DND-41 (cell line): ENCODE measurements at regions not wholly inside any gene's neighbourhood (a gene's known extent, or its start where the extent isn't known, plus 50 kb on each side); places are given as distances from the start of the nearest gene placed in this dataset.

Experiments used
- ATAC-seq: fragments of 200-7000 bp; cut with Tn5 transposase; 3 replicates; pipeline ENCODE4 v1.9.1; 2021; ENCODE audit warnings: low read depth; ENCODE audit not compliant: insufficient read depth
- DNase-seq: peaks from one replicate; pipeline ENCODE4 v3.0.0-alpha.2; 2020
- H2AFZ ChIP-seq: 2 replicates; pipeline ENCODE4 v1.6.0; 2012; ENCODE audit warnings: low read depth, low read length
- H3K27ac ChIP-seq: 2 replicates; pipeline ENCODE4 v1.5.1; 2012; ENCODE audit warnings: low read length, inconsistent platforms
- H3K27me3 ChIP-seq: fragments of 200-600 bp; sonication (generic); 2 replicates; pipeline ENCODE4 v1.6.0; 2012; ENCODE audit warnings: low read length, mild to moderate bottlenecking, inconsistent platforms; ENCODE audit not compliant: insufficient read depth, poor library complexity
- H3K36me3 ChIP-seq: 2 replicates; pipeline ENCODE4 v1.5.1; 2012; ENCODE audit warnings: low read length, inconsistent platforms; ENCODE audit not compliant: insufficient read depth
- H3K4me1 ChIP-seq: 2 replicates; pipeline ENCODE4 v1.5.1; 2012; ENCODE audit warnings: mild to moderate bottlenecking, low read length; ENCODE audit not compliant: insufficient read depth
- H3K4me2 ChIP-seq: 2 replicates; pipeline ENCODE4 v1.6.0; 2012; ENCODE audit warnings: mild to moderate bottlenecking, moderate library complexity, low read length, inconsistent platforms; ENCODE audit not compliant: insufficient read depth
- H3K4me3 ChIP-seq, 2 experiments: fragments of 200-600 bp in 1 of 2; shearing (Covaris generic) in 1 of 2; 2 replicates each; pipeline ENCODE4 v1.5.1; 2012 to 2016; ENCODE audit warnings: inconsistent platforms in 2 of 2, low read length in 2 of 2, mild to moderate bottlenecking in 2 of 2, low read depth in 1 of 2, moderate library complexity in 1 of 2
- H3K79me2 ChIP-seq: 2 replicates; pipeline ENCODE4 v1.6.0; 2012; ENCODE audit warnings: low read length, inconsistent platforms; ENCODE audit not compliant: insufficient read depth
- H3K9ac ChIP-seq: 2 replicates; pipeline ENCODE4 v1.6.0; 2012; ENCODE audit warnings: low read depth, mild to moderate bottlenecking, inconsistent platforms, low read length, moderate library complexity
- H3K9me3 ChIP-seq: 2 replicates; pipeline ENCODE4 v1.5.1; 2012; ENCODE audit warnings: low read length, moderate library complexity, mild to moderate bottlenecking, inconsistent platforms; ENCODE audit not compliant: insufficient read depth, severe bottlenecking
- H4K20me1 ChIP-seq: 2 replicates; pipeline ENCODE4 v1.6.0; 2012; ENCODE audit warnings: low read length; ENCODE audit not compliant: insufficient read depth
- CTCF ChIP-seq: IDR thresholded peaks from 2 replicates; pipeline ENCODE4 v1.5.1; 2012; ENCODE audit warnings: borderline replicate concordance, low read length, moderate library complexity, mild to moderate bottlenecking; ENCODE audit not compliant: poor library complexity, severe bottlenecking; ENCODE audit errors: extremely low read depth
- EZH2 ChIP-seq: IDR thresholded peaks from 3 replicates; pipeline ENCODE4 v1.6.1; 2012; ENCODE audit warnings: borderline replicate concordance, low read depth, mild to moderate bottlenecking, moderate library complexity, low read length, inconsistent platforms; ENCODE audit not compliant: severe bottlenecking

GRCh38 chr20:2207770-2208097, 88.1 kb upstream of the TGM3 start:
- Histone ChIP-seq H2AFZ (no peak overlapping the region), H3K27me3 (peaks cover 13% of the 10 kb centered on the region), H3K4me3 (no peak overlapping the region), H3K9ac (no peak overlapping the region), H3K4me1 (no peaks in the 10 kb centered on the region), H3K9me3 (no peaks in the 10 kb centered on the region), H3K27ac (no peak overlapping the region), H3K4me2 (no peak overlapping the region), H3K36me3 (no peaks in the 10 kb centered on the region), H3K79me2 (no peaks in the 10 kb centered on the region), H4K20me1 (no peaks in the 10 kb centered on the region)
- ATAC-seq (no peak), DNase-seq (no peak)
- no peak for TF ChIP-seq CTCF
- no peak for TF ChIP-seq EZH2

- H3K9me3 ChIP-seq, result no peaks in the 10 kb centered on the region
- peaks cover 15% of the 10 kb centered on the region for H3K27me3 ChIP-seq
- DNase-seq (no peak), ATAC-seq (no peak)
- TF ChIP-seq EZH2 (no peak), CTCF (no peak)
- H3K4me2 ChIP-seq, result no peak overlapping the region
- H3K4me3 ChIP-seq, result no peak overlapping the region
- no peak overlapping the region for H2AFZ ChIP-seq
- no peaks in the 10 kb centered on the region for H3K79me2 ChIP-seq
- H3K27ac ChIP-seq, result no peak overlapping the region
- no peak overlapping the region for H3K9ac ChIP-seq
- H3K4me1 ChIP-seq, result no peaks in the 10 kb centered on the region
- no peaks in the 10 kb centered on the region for H4K20me1 ChIP-seq
- H3K36me3 ChIP-seq, result no peaks in the 10 kb centered on the region
Observed at GRCh38 chr20:2208897-2209296, 86.9 kb upstream of the TGM3 start.

- H3K4me2 ChIP-seq, result no peak overlapping the region
- H3K79me2 ChIP-seq, result no peaks in the 10 kb centered on the region
- no peak for DNase-seq
- H2AFZ ChIP-seq, result no peak overlapping the region
- no peaks in the 10 kb centered on the region for H3K4me1 ChIP-seq
- TF ChIP-seq CTCF, result no peak
- TF ChIP-seq EZH2, result no peak
- no peak overlapping the region for H3K4me3 ChIP-seq
- ATAC-seq, result no peak
- H3K36me3 ChIP-seq, result no peaks in the 10 kb centered on the region
- no peaks in the 10 kb centered on the region for H3K9me3 ChIP-seq
- no peaks in the 10 kb centered on the region for H4K20me1 ChIP-seq
- H3K9ac ChIP-seq, result no peak overlapping the region
- H3K27ac ChIP-seq, result no peak overlapping the region
- H3K27me3 ChIP-seq, result peaks cover 21% of the 10 kb centered on the region
Observed at GRCh38 chr20:2210646-2211552, 84.9 kb upstream of the TGM3 start.
